ENCODE measurements at regions not wholly inside any gene's neighbourhood (a gene's known extent, or its start where the extent isn't known, plus 50 kb on each side); places are given as distances from the start of the nearest gene placed in this dataset.

DNA sequence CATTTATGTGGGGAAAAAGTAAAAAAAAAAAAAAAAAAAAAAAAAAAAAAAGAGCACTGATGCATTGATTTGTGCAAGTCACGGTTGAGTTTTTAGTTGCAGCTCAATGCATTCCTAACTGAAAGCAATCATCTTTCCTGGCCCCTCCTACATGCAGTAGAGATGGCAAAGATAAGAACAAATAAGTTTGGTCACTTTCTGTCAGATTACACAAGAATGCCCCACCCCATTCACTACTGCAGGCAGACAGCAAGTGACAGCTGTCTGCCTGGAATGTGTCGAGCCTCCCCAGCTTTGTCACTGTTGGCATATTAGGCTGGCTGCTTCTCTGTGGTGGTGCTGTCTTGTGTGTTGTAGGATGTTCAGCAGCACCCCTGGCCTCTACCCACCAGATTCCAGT lies 243.5 kb downstream of the FOXL1 start:
- Histone ChIP-seq H3K79me2 (ENCODE audit: low read length) (no peaks in the 10 kb centered on the region), H3K4me2 (ENCODE audit: low read length) (no peak overlapping the region), H3K27me3 (ENCODE audit: low read depth, low read length) (peaks cover 9% of the 10 kb centered on the region; the same call in 1 of the 2 replicates), H3K27ac (ENCODE audit: low read length) (no peak overlapping the region), H3K4me3 (ENCODE audit: low read length) (no peak overlapping the region), H2AFZ (ENCODE audit: low read depth, low read length) (no peak overlapping the region), H4K20me1 (ENCODE audit: insufficient read depth, low read length) (no peaks in the 10 kb centered on the region), H3K36me3 (replicated peaks; ENCODE audit: low read depth, low read length) (no peaks in the 10 kb centered on the region), H3K4me1 (ENCODE audit: low read length) (no peaks in the 10 kb centered on the region), H3K9me3 (ENCODE audit: insufficient read depth, low read length) (no peaks in the 10 kb centered on the region), H3K9ac (ENCODE audit: low read length) (no peak overlapping the region)
- TF ChIP-seq CTCF (IDR thresholded peaks at IDR 0.05; ENCODE audit: low read depth, low read length) (no peak), EZH2phosphoT487 (IDR thresholded peaks at IDR 0.05; ENCODE audit: low read depth) (no peak)

GRCh38 chr16:86823125-86823524 lies 244.8 kb downstream of the FOXL1 start:
- Histone ChIP-seq H3K27me3 (ENCODE audit: low read depth, low read length) (peaks cover 6% of the 10 kb centered on the region; the same call in 1 of the 2 replicates), H3K4me3 (ENCODE audit: low read length) (no peak overlapping the region), H3K27ac (ENCODE audit: low read length) (no peak overlapping the region), H4K20me1 (ENCODE audit: insufficient read depth, low read length) (no peaks in the 10 kb centered on the region), H3K79me2 (ENCODE audit: low read length) (no peaks in the 10 kb centered on the region), H3K36me3 (replicated peaks; ENCODE audit: low read depth, low read length) (no peaks in the 10 kb centered on the region), H3K9me3 (ENCODE audit: insufficient read depth, low read length) (no peaks in the 10 kb centered on the region), H3K4me2 (ENCODE audit: low read length) (no peak overlapping the region), H3K4me1 (ENCODE audit: low read length) (no peaks in the 10 kb centered on the region), H2AFZ (ENCODE audit: low read depth, low read length) (no peak overlapping the region), H3K9ac (ENCODE audit: low read length) (no peak overlapping the region)
- TF ChIP-seq EZH2phosphoT487 (IDR thresholded peaks at IDR 0.05; ENCODE audit: low read depth) (no peak), CTCF (IDR thresholded peaks at IDR 0.05; ENCODE audit: low read depth, low read length) (no peak)

DNA sequence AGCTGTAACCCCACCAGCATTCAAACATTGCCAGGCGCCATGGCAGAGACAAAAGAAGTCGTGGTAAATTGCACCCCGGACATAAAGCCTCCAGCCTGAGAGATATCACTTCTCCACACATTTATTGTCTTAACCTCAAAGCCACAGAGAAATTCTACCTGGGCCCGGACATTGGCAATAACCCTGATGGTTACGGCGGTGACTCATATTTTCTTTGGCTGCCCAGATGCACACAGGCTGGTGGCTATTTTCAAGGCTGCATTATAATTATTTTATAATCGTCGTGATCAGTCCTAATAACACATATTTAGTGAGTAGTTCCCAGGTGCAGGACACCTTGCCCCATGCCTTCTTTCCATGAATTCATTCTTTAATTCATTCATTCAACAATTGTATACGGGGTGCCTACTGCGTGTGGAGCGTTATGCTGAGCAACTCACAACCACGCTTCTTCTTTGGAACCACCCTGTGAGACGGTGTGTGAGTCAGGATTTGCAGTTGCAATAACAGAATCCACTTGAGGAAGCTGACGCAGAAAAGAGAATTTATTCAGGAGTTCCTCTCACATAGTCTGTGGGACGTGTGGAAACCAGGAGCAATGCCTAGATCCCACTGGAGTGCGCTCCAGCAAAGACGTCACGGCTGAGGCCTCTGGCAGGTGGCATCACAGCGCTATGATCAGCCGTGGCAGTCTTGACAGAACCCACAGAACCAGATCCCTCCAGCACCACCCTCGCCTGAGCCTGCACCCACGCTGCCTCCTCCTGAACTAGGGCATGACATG lies 245.7 kb downstream of the FOXL1 start:
- Histone ChIP-seq H3K27me3 (ENCODE audit: low read depth, low read length) (peaks cover 5% of the 10 kb centered on the region; the same call in 1 of the 2 replicates), H4K20me1 (ENCODE audit: insufficient read depth, low read length) (no peaks in the 10 kb centered on the region), H3K27ac (ENCODE audit: low read length) (no peak overlapping the region), H3K4me3 (ENCODE audit: low read length) (no peak overlapping the region), H3K9me3 (ENCODE audit: insufficient read depth, low read length) (no peaks in the 10 kb centered on the region), H3K9ac (ENCODE audit: low read length) (no peak overlapping the region), H3K36me3 (replicated peaks; ENCODE audit: low read depth, low read length) (no peaks in the 10 kb centered on the region), H2AFZ (ENCODE audit: low read depth, low read length) (no peak overlapping the region), H3K79me2 (ENCODE audit: low read length) (no peaks in the 10 kb centered on the region), H3K4me2 (ENCODE audit: low read length) (no peak overlapping the region), H3K4me1 (ENCODE audit: low read length) (no peaks in the 10 kb centered on the region)
- no peak for TF ChIP-seq CTCF (IDR thresholded peaks at IDR 0.05; ENCODE audit: low read depth, low read length)
- TF ChIP-seq EZH2phosphoT487 (IDR thresholded peaks at IDR 0.05; ENCODE audit: low read depth), result no peak

DNA sequence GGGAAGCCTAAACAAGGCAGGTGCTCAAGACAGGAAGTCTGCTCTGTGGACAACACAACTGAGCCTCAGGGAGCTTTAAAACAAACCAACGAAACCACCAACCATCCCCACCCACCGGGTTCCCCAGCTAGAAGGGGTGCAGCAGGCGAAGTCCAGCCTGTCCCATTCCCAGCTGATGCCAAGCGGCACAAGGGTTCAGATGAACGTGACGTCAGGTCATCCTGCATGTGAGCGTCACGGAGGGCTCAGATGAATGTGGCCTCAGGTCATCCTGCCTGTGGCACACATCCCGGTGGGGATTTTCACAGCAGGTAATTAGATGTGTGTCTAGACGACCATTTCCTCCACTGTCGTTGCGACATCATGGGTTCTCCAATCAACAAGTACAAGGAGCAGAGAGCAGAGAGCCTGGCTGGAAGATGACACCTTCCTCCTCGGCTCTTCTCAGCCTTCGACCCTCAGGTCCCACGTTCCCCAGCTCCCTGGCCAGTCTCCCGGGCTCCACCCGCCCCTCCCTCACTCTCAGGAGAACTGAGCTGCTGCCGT lies 246.5 kb downstream of the FOXL1 start:
- Histone ChIP-seq H3K27ac (ENCODE audit: low read length) (no peak overlapping the region), H2AFZ (ENCODE audit: low read depth, low read length) (no peak overlapping the region)
- TF ChIP-seq CTCF (IDR thresholded peaks at IDR 0.05; ENCODE audit: low read depth, low read length) (no peak), EZH2phosphoT487 (IDR thresholded peaks at IDR 0.05; ENCODE audit: low read depth) (no peak)

More for the DNA sequence above, 246.5 kb downstream of the FOXL1 start:
- peaks cover 5% of the 10 kb centered on the region; the same call in 1 of the 2 replicates for H3K27me3 ChIP-seq (ENCODE audit: low read depth, low read length)
- H3K4me3 ChIP-seq (ENCODE audit: low read length), result no peak overlapping the region
- H3K36me3 ChIP-seq (replicated peaks; ENCODE audit: low read depth, low read length), result no peaks in the 10 kb centered on the region
- no peak overlapping the region for H3K4me2 ChIP-seq (ENCODE audit: low read length)
- no peak overlapping the region for H3K9ac ChIP-seq (ENCODE audit: low read length)
- H3K4me1 ChIP-seq (ENCODE audit: low read length), result no peaks in the 10 kb centered on the region
- H4K20me1 ChIP-seq (ENCODE audit: insufficient read depth, low read length), result no peaks in the 10 kb centered on the region
- no peaks in the 10 kb centered on the region for H3K79me2 ChIP-seq (ENCODE audit: low read length)
- no peaks in the 10 kb centered on the region for H3K9me3 ChIP-seq (ENCODE audit: insufficient read depth, low read length)
